HEK293 (cell line): ENCODE measurements at regions not wholly inside any gene's neighbourhood (a gene's known extent, or its start where the extent isn't known, plus 50 kb on each side); places are given as distances from the start of the nearest gene placed in this dataset.

Experiments used
- CTCF ChIP-seq: fragments of 450-650 bp; formaldehyde crosslinking; IDR thresholded peaks from 2 replicates; pipeline ENCODE4 v1.5.1; 2016; ENCODE audit warnings: missing biosample characterization, missing genetic modification characterization
- ZNF18 ChIP-seq: fragments of 450-650 bp; formaldehyde crosslinking; IDR thresholded peaks from 2 replicates; pipeline ENCODE4 v1.5.1; 2016; ENCODE audit warnings: missing biosample characterization, missing genetic modification characterization
- ZNF580 ChIP-seq: fragments of 450-650 bp; formaldehyde crosslinking; IDR thresholded peaks from 2 replicates; pipeline ENCODE4 v1.5.1; 2016; ENCODE audit warnings: missing biosample characterization, missing genetic modification characterization
- ZNF785 ChIP-seq: fragments of 450-650 bp; formaldehyde crosslinking; IDR thresholded peaks from 2 replicates; pipeline ENCODE4 v1.5.1; 2016; ENCODE audit warnings: missing biosample characterization, missing genetic modification characterization

GRCh38 chr12:115002434-115002833, 318.5 kb upstream of the TBX3 start:
- no peak for TF ChIP-seq CTCF
- TF ChIP-seq ZNF580 (tag by site-specific recombination) = no peak
- no peak for TF ChIP-seq ZNF785
- no peak for TF ChIP-seq ZNF18
